ENCODE measurements at regions not wholly inside any gene's neighbourhood (a gene's known extent, or its start where the extent isn't known, plus 50 kb on each side); places are given as distances from the start of the nearest gene placed in this dataset.

- TF ChIP-seq CTCF (IDR thresholded peaks at IDR 0.05) = no peak
- TF ChIP-seq EZH2 (IDR thresholded peaks at IDR 0.05) = no peak
These were observed 837.8 kb upstream of the CDH6 start for GRCh38 chr5:30355675-30356074.
